Tibial nerve (tissue), 4 donors: ENCODE measurements at regions not wholly inside any gene's neighbourhood (a gene's known extent, or its start where the extent isn't known, plus 50 kb on each side); places are given as distances from the start of the nearest gene placed in this dataset.

Source experiments
- DNase-seq, 2 donors: peaks; one replicate each; pipeline ENCODE4 v3.0.0-alpha.2; 2019; ENCODE audit warnings: low spot score in 2 of 2
- H3K27ac ChIP-seq, 4 donors: fragments of 200-600 bp; sonication (generic) in 3 of 4; one replicate each; pipeline ENCODE4 v1.5.1; 2017 to 2019; ENCODE audit warnings: mild to moderate bottlenecking in 1 of 4
- H3K27me3 ChIP-seq, 2 donors: fragments of 200-600 bp; sonication (generic) in 1 of 2; one replicate each; pipeline versions ENCODE4 v1.5.1 to v1.6.0; 2017 to 2019
- H3K36me3 ChIP-seq, 3 donors: fragments of 200-600 bp; sonication (generic); one replicate each; pipeline ENCODE4 v1.5.1; 2018 to 2019
- H3K4me1 ChIP-seq, 4 donors: fragments of 200-600 bp; sonication (generic) in 3 of 4; one replicate each; pipeline ENCODE4 v1.5.1; 2017 to 2019
- H3K4me3 ChIP-seq, 4 donors: fragments of 200-600 bp; sonication (generic) in 3 of 4; one replicate each; pipeline ENCODE4 v1.5.1; 2017 to 2019; ENCODE audit warnings: mild to moderate bottlenecking in 1 of 4, moderate library complexity in 1 of 4
- H3K9me3 ChIP-seq, 4 donors: fragments of 200-600 bp; sonication (generic) in 3 of 4; one replicate each; pipeline ENCODE4 v1.5.1; 2017 to 2019
- CTCF ChIP-seq, 5 experiments: fragments of 200-600 bp in 3 of 5; fragments of 450-650 bp in 2 of 5; sonication (generic) in 3 of 5; IDR thresholded peaks; one replicate each; pipeline ENCODE4 v1.5.1; 2016 to 2019; ENCODE audit warnings: antibody characterized with exemption in 5 of 5, mild to moderate bottlenecking in 3 of 5, moderate library complexity in 2 of 5
- EP300 ChIP-seq, 2 donors: sonication (generic); formaldehyde crosslinking; IDR thresholded peaks; one replicate each; pipeline ENCODE4 v1.6.1; 2017; ENCODE audit warnings: antibody characterized with exemption in 2 of 2, mild to moderate bottlenecking in 1 of 2
- POLR2A ChIP-seq, 2 donors: fragments of 450-650 bp; IDR thresholded peaks; one replicate each; pipeline ENCODE4 v1.6.1; 2017; ENCODE audit warnings: antibody characterized with exemption in 2 of 2, mild to moderate bottlenecking in 2 of 2, moderate library complexity in 2 of 2
- WGBS, 2 donors: methylation state at CpG; one replicate each; pipeline ENCODE4 v1.1.5; 2018; 5-methylcytosine and 5-hydroxymethylcytosine counted together

- no peaks in the 10 kb centered on the region for H3K9me3 ChIP-seq
- TF ChIP-seq CTCF (IDR thresholded peaks at IDR 0.05) (no peak), EP300 (IDR thresholded peaks at IDR 0.05) (no peak), POLR2A (IDR thresholded peaks at IDR 0.05) (no peak)
- no peak overlapping the region for H3K4me3 ChIP-seq
- no peak for DNase-seq
- H3K27me3 ChIP-seq, result no peaks in the 10 kb centered on the region
- WGBS, 2 donors, result 95 to 98% methylated on average over 1 of the region's 1 CpG
- H3K36me3 ChIP-seq, result no peaks in the 10 kb centered on the region
- H3K27ac ChIP-seq, result no peak overlapping the region
- H3K4me1 ChIP-seq, result peaks cover 0 to 3% (median 0%) of the 10 kb centered on the region in 4 donors
These were observed 76.9 kb upstream of the NRXN1 start for GRCh38 chr2:51108794-51109193.

DNA sequence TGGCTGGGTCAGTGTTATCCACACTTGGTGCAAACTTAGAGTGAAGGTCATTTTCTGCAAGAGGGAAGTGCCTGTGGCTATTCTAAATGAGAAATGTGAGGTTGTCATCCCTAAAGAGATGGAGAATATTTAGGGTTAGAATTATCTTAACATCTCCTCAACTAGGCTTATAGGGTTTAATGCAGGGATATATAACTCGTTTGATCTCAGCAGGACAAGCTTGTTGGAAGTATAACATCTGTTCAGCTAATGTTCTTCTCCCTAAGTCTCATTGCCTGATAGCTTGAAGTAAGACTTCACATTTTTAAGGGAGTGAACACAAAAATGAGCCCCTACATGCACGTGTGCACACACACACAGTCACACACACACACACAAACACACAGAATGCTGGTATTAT lies 75.9 kb upstream of the NRXN1 start:
- Histone ChIP-seq H3K27ac (no peak overlapping the region), H3K4me3 (no peak overlapping the region), H3K27me3 (no peaks in the 10 kb centered on the region), H3K4me1 (peaks cover 0 to 10% (median 2%) of the 10 kb centered on the region in 4 donors), H3K36me3 (no peaks in the 10 kb centered on the region), H3K9me3 (no peaks in the 10 kb centered on the region)
- WGBS, 2 donors, result 54 to 59% methylated on average over 2 of the region's 2 CpGs
- TF ChIP-seq CTCF (IDR thresholded peaks at IDR 0.05) (no peak), POLR2A (IDR thresholded peaks at IDR 0.05) (no peak), EP300 (IDR thresholded peaks at IDR 0.05) (no peak)
- DNase-seq, result no peak

DNA sequence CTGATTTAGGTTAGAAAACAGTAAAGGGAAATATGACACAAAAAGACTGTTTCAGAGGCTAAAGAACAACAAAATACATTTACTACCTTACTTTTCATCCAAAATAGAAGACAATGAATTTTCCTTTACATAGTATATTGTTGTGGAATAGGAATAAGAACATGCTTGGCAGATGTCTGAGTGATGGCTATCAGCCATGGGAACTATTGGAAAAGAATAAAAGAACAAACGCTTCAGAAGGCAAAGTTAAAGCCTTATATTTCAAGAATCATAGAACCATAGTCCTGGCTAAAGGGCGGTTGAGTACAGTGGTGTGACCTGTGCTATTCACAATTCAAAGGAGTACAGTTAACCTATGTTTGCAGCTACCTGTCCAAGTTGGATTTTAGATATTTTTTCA lies 73.9 kb upstream of the NRXN1 start:
- WGBS, 2 donors, result 80 to 86% methylated on average over 2 of the region's 2 CpGs

DNA sequence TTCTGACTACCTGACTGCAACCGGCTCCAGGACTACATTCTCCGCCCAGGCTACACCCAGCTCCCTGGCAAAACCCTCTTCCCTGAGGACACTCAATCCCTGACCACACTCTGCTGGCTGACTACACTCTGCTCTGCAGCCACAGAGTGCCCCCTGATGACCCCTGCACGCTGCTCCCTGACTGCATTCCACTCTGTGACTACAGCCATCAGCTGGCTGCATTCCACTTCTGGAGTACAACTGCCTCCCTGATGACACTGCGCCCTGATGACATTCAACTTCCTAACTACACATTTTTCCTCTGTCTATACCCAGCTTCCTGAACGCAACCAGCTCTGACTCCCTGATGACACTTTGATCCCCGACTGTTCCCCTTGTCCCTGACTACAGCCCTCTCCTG lies 71.3 kb upstream of the NRXN1 start:
- Histone ChIP-seq H3K4me1 (peaks cover 0 to 17% (median 3%) of the 10 kb centered on the region in 4 donors), H3K27ac (no peak overlapping the region), H3K27me3 (no peaks in the 10 kb centered on the region), H3K4me3 (no peak overlapping the region), H3K9me3 (no peaks in the 10 kb centered on the region), H3K36me3 (no peaks in the 10 kb centered on the region)
- no peak for DNase-seq
- 30 to 43% methylated on average over 6 of the region's 6 CpGs for WGBS, 2 donors
- TF ChIP-seq CTCF (IDR thresholded peaks at IDR 0.05) (no peak), POLR2A (IDR thresholded peaks at IDR 0.05) (no peak), EP300 (IDR thresholded peaks at IDR 0.05) (no peak)

More for the DNA sequence above, 73.9 kb upstream of the NRXN1 start:
- H3K36me3 ChIP-seq, result no peaks in the 10 kb centered on the region
- H3K27ac ChIP-seq, result no peak overlapping the region
- no peak for DNase-seq
- no peak overlapping the region for H3K4me3 ChIP-seq
- TF ChIP-seq POLR2A (IDR thresholded peaks at IDR 0.05) (no peak), EP300 (IDR thresholded peaks at IDR 0.05) (no peak), CTCF (IDR thresholded peaks at IDR 0.05) (no peak)
- H3K9me3 ChIP-seq, result no peaks in the 10 kb centered on the region
- H3K27me3 ChIP-seq, result no peaks in the 10 kb centered on the region
- peaks cover 0 to 17% (median 3%) of the 10 kb centered on the region in 4 donors for H3K4me1 ChIP-seq

DNA sequence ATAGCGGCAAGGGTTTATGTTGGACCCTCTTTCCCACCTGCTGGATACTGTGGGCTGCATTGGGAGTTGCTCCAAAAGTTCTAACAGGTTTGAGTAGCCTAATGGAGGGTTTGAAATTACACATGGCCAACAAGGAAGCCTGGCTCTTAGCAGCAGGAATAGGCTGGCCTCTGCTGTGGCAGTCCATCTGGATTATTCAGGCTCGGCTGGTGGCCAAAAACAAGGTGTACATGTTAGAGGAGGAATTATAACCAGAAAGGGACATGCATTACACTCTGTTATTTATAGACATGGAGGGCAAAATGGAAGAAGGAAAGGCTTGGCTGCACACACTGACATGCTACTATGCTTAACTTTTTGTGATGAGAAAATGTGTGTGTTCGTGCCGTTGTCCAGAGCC lies 61.1 kb upstream of the NRXN1 start:
- Histone ChIP-seq H3K4me3 (no peak overlapping the region), H3K27me3 (no peaks in the 10 kb centered on the region), H3K4me1 (no peaks in the 10 kb centered on the region), H3K27ac (no peak overlapping the region), H3K36me3 (no peaks in the 10 kb centered on the region), H3K9me3 (no peaks in the 10 kb centered on the region)
- TF ChIP-seq POLR2A (IDR thresholded peaks at IDR 0.05) (no peak), EP300 (IDR thresholded peaks at IDR 0.05) (no peak), CTCF (IDR thresholded peaks at IDR 0.05) (no peak)
- WGBS, 2 donors, result 71 to 78% methylated on average over 4 of the region's 4 CpGs
- no peak for DNase-seq
